ENCODE measurements at regions not wholly inside any gene's neighbourhood (a gene's known extent, or its start where the extent isn't known, plus 50 kb on each side); places are given as distances from the start of the nearest gene placed in this dataset.

DNA sequence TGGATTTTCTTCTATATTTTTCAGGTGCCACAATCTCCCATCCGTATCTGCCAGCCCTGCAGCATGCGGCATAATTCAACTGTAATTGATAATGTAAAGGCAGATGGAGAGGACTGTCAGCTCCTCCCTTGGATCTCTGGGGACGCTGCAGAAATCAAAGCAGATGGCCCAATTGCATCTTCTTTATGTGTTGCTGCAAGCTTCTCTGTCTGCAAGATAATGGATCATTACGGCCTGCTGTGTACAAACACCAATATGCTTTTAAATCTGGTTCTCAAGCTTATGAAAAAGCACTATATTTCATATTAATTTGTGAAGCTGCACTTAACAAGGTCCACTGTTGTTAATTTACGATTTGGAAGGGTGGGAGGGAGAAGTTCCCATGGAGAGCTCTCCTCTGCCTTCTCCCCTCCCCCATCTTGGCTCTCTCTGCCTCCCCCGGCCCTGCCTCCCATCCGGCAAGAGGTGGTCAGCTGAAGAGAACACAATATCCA, 607.5 kb downstream of the TOX3 start:
- DNase-seq = no peak
- no peaks in the 10 kb centered on the region for H3K27me3 ChIP-seq (replicated peaks in 1 of 7)
- intact Hi-C loops (cut with DNase I; ENCODE audit: low total_unique reads) = no loop called here
- no peaks in the 10 kb centered on the region for H3K36me3 ChIP-seq
- WGBS, 5 donors = 44 to 56% (median 52%) methylated on average over 7 of the region's 7 CpGs
- H3K9me3 ChIP-seq = peaks cover 0 to 6% (median 0%) of the 10 kb centered on the region in 8 donors
- H3K4me3 ChIP-seq = no peak overlapping the region
- TF ChIP-seq POLR2AphosphoS5 (IDR thresholded peaks at IDR 0.05) = no peak
- TF ChIP-seq POLR2A (IDR thresholded peaks at IDR 0.05) = no peak
- TF ChIP-seq, protein P1, sequence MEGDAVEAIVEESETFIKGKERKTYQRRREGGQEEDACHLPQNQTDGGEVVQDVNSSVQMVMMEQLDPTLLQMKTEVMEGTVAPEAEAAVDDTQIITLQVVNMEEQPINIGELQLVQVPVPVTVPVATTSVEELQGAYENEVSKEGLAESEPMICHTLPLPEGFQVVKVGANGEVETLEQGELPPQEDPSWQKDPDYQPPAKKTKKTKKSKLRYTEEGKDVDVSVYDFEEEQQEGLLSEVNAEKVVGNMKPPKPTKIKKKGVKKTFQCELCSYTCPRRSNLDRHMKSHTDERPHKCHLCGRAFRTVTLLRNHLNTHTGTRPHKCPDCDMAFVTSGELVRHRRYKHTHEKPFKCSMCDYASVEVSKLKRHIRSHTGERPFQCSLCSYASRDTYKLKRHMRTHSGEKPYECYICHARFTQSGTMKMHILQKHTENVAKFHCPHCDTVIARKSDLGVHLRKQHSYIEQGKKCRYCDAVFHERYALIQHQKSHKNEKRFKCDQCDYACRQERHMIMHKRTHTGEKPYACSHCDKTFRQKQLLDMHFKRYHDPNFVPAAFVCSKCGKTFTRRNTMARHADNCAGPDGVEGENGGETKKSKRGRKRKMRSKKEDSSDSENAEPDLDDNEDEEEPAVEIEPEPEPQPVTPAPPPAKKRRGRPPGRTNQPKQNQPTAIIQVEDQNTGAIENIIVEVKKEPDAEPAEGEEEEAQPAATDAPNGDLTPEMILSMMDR (IDR thresholded peaks at IDR 0.05 in 8 of 11, conservative IDR thresholded peaks at IDR 0.05 in 3 of 11) = no peak
- H3K4me1 ChIP-seq = no peaks in the 10 kb centered on the region
- H3K27ac ChIP-seq = no peak overlapping the region

DNA sequence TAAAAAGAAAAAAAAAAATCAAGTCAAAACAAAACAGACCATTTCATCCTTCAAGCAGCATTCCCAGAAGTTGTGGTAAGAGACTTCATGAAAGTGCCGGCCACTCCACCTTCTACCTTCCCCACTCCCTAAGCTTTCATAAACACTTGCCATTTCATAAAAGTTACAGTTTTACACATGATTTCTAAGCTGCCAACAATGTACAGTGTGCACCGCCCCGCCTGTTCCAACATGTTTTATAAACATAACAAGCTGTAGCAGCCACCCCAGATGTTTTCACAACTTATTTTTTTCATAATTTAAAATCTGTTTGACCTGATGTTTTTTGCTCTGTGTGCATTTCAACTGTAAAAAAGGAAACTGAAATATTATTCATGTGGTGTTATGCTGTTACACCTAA, 608.1 kb downstream of the TOX3 start:
- TF ChIP-seq POLR2A (IDR thresholded peaks at IDR 0.05) (no peak), POLR2AphosphoS5 (IDR thresholded peaks at IDR 0.05) (no peak)
- TF ChIP-seq, protein P1 (IDR thresholded peaks at IDR 0.05 in 8 of 11, conservative IDR thresholded peaks at IDR 0.05 in 3 of 11) = no peak
- Histone ChIP-seq H3K36me3 (no peaks in the 10 kb centered on the region), H3K4me3 (no peak overlapping the region), H3K4me1 (no peaks in the 10 kb centered on the region), H3K27me3 (replicated peaks in 1 of 7) (no peaks in the 10 kb centered on the region), H3K27ac (no peak overlapping the region), H3K9me3 (peaks cover 0 to 6% (median 0%) of the 10 kb centered on the region in 8 donors)
- intact Hi-C loops (cut with DNase I; ENCODE audit: low total_unique reads) = no loop called here
- DNase-seq = no peak
- WGBS, 5 donors = 92 to 98% (median 93%) methylated on average over 3 of the region's 3 CpGs

DNA sequence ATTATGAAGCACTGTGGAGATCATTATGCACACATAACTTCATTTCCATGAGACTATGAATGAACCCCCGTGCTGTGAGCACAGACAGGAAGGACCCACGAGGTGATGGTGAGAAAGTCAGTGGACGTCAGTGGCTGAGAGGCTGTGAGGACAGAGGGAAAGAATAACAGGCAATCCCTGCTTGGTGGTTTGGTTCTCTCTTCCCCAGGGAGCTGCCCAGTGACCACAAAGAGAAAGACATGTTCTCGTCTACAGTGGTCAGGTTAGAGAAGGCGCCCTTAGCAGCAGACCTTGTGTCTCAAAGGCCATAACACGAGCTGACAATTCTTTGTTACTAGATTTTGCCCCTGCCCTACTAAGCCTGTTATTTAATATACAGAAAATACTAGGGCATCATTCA, 609.2 kb downstream of the TOX3 start:
- no peak for DNase-seq
- Histone ChIP-seq H3K36me3 (no peaks in the 10 kb centered on the region), H3K4me1 (no peaks in the 10 kb centered on the region), H3K4me3 (no peak overlapping the region), H3K9me3 (peaks cover 0 to 6% (median 0%) of the 10 kb centered on the region in 8 donors), H3K27ac (no peak overlapping the region), H3K27me3 (replicated peaks in 1 of 7) (no peaks in the 10 kb centered on the region)
- intact Hi-C loops (cut with DNase I; ENCODE audit: low total_unique reads) = no loop called here
- TF ChIP-seq POLR2AphosphoS5 (IDR thresholded peaks at IDR 0.05) = no peak
- 66 to 75% (median 71%) methylated on average over 6 of the region's 6 CpGs for WGBS, 5 donors

DNA sequence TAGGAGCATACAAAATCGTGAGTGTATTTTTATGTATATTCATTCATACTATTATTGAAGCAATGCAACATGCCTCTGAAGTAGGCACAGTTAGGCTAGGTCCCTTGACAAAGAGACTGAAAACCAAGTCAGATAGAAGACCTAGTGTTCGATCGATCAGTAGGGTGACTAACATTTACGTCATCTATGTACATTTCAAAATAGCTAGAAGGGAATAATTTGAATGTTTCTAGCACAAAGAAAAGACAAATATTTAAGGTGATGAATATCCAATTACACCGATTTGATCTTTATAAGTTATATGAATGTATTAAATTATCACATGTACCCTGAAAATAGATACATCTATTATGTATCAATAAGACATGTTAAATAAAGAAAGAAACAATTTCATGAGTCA, 610.1 kb downstream of the TOX3 start:
- H3K27ac ChIP-seq = no peak overlapping the region
- TF ChIP-seq, protein P1 (IDR thresholded peaks at IDR 0.05 in 8 of 11, conservative IDR thresholded peaks at IDR 0.05 in 3 of 11) = no peak
- TF ChIP-seq POLR2A (IDR thresholded peaks at IDR 0.05) (no peak), POLR2AphosphoS5 (IDR thresholded peaks at IDR 0.05) (no peak)
- intact Hi-C loops (cut with DNase I; ENCODE audit: low total_unique reads) = no loop called here
- DNase-seq = no peak
- H3K36me3 ChIP-seq = no peaks in the 10 kb centered on the region
- WGBS, 5 donors = 86 to 92% (median 91%) methylated on average over 5 of the region's 5 CpGs
- peaks cover 0 to 6% (median 0%) of the 10 kb centered on the region in 8 donors for H3K9me3 ChIP-seq
- no peaks in the 10 kb centered on the region for H3K4me1 ChIP-seq
- H3K27me3 ChIP-seq (replicated peaks in 1 of 7) = no peaks in the 10 kb centered on the region
- H3K4me3 ChIP-seq = no peak overlapping the region

DNA sequence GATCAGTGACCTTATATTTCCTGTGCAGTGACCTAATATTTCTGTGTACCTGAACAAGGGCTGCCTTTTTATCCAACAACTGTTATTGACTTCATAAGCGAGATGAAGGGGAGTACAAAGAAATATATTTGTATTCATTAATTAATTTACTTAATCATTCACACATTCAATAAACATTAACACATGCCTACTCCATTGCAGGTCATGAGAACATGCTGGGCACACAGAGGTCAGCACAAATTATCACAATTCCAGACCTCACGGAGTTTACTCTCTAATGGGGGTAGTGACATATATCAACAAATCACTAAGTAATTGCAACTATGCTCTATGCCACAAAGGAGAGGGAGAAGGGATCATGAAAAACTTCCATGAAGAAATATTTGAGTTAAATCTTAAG, 614.6 kb downstream of the TOX3 start:
- no peaks in the 10 kb centered on the region for H3K36me3 ChIP-seq
- H3K9me3 ChIP-seq = peaks cover 0 to 6% (median 0%) of the 10 kb centered on the region in 8 donors
- no peaks in the 10 kb centered on the region for H3K27me3 ChIP-seq (replicated peaks in 1 of 7)
- intact Hi-C loops (cut with DNase I; ENCODE audit: low total_unique reads) = no loop called here
- TF ChIP-seq POLR2A (IDR thresholded peaks at IDR 0.05) = no peak
- TF ChIP-seq, protein P1 (IDR thresholded peaks at IDR 0.05 in 8 of 11, conservative IDR thresholded peaks at IDR 0.05 in 3 of 11) = no peak
- TF ChIP-seq POLR2AphosphoS5 (IDR thresholded peaks at IDR 0.05) = no peak
- no peak for DNase-seq
- H3K4me1 ChIP-seq = no peaks in the 10 kb centered on the region
- 78 to 85% (median 83%) methylated on average over 2 of the region's 2 CpGs for WGBS, 5 donors
- H3K27ac ChIP-seq = no peak overlapping the region
- no peak overlapping the region for H3K4me3 ChIP-seq
